ENCODE measurements at regions not wholly inside any gene's neighbourhood (a gene's known extent, or its start where the extent isn't known, plus 50 kb on each side); places are given as distances from the start of the nearest gene placed in this dataset.
"Not testable (repeated sequence)": the region's sequence is repeated elsewhere in the genome, so short reads cannot be mapped to it uniquely, and the experiment has no call there.

DNA sequence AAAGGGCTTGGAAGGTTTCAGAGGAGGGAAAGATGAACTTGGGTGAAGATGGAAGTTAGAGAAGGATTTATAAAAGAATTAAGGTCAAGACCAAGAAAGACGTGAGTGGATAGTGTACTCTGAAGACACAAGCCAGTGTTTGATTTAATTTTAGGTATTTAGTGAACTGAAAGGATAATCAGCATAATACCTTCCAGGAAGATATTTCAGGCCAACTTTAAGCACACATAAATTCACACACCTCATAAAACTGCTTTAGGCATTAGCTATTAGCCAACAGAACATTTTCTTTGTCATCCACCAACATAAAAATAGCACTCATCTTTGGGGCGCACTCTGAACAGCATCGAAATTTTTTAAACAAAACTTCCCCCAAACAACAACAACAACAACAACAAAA lies 71.7 kb upstream of the CSNK1A1L start:
- Histone ChIP-seq H3K27ac (ENCODE audit: low read depth, low read length, poor library complexity, severe bottlenecking) (no peak overlapping the region), H3K9me2 (ENCODE audit: low read depth, low read length) (no peaks in the 10 kb centered on the region), H3F3A (ENCODE audit: insufficient read depth, low read length) (no peaks in the 10 kb centered on the region), H3K27me3 (ENCODE audit: insufficient read depth, low read length) (no peaks in the 10 kb centered on the region), H3K4me2 (ENCODE audit: low read length) (no peak overlapping the region), H3K36me3 (ENCODE audit: insufficient read depth, low read length) (no peaks in the 10 kb centered on the region), H3K4me3 (ENCODE audit: low read depth, low read length, poor library complexity, severe bottlenecking) (no peak overlapping the region), H2AFZ (ENCODE audit: low read length) (no peak overlapping the region), H3K9me3 (ENCODE audit: low read length) (no peaks in the 10 kb centered on the region), H3K4me1 (ENCODE audit: insufficient read depth, low read length, severe bottlenecking) (no peaks in the 10 kb centered on the region), H3K79me2 (ENCODE audit: insufficient read depth, low read length) (no peaks in the 10 kb centered on the region), H4K20me1 (ENCODE audit: insufficient read depth, low read length) (no peaks in the 10 kb centered on the region), H3K9ac (ENCODE audit: low read length) (no peak overlapping the region)
- TF ChIP-seq, protein P1, sequence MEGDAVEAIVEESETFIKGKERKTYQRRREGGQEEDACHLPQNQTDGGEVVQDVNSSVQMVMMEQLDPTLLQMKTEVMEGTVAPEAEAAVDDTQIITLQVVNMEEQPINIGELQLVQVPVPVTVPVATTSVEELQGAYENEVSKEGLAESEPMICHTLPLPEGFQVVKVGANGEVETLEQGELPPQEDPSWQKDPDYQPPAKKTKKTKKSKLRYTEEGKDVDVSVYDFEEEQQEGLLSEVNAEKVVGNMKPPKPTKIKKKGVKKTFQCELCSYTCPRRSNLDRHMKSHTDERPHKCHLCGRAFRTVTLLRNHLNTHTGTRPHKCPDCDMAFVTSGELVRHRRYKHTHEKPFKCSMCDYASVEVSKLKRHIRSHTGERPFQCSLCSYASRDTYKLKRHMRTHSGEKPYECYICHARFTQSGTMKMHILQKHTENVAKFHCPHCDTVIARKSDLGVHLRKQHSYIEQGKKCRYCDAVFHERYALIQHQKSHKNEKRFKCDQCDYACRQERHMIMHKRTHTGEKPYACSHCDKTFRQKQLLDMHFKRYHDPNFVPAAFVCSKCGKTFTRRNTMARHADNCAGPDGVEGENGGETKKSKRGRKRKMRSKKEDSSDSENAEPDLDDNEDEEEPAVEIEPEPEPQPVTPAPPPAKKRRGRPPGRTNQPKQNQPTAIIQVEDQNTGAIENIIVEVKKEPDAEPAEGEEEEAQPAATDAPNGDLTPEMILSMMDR (IDR thresholded peaks at IDR 0.05; ENCODE audit: low read length), result no peak
- no peak for TF ChIP-seq EZH2 (IDR thresholded peaks at IDR 0.05; ENCODE audit: borderline replicate concordance, low read length)

DNA sequence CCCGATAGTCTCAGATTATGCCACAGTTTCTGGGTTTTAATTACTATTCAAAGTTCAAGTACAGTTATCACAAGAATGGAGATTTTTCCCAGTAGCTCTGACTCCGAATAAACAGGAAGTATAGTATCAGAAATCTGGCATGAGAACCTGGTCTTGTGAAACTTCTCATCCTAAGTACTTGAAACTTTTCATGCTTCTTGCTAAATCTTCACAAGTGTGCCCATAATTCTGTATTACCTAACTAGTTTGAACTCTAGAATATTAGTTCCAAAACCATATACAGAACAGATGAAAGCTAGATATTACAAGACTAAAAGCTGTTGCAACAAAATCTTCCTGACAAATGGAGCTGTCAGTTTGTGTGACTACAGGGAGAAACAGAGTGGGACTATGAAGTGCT lies 70.5 kb upstream of the CSNK1A1L start:
- Histone ChIP-seq H3K4me2 (ENCODE audit: low read length) (no peak overlapping the region), H4K20me1 (ENCODE audit: insufficient read depth, low read length) (no peaks in the 10 kb centered on the region), H3F3A (ENCODE audit: insufficient read depth, low read length) (no peaks in the 10 kb centered on the region), H3K36me3 (ENCODE audit: insufficient read depth, low read length) (no peaks in the 10 kb centered on the region), H3K79me2 (ENCODE audit: insufficient read depth, low read length) (no peaks in the 10 kb centered on the region), H3K9ac (ENCODE audit: low read length) (no peak overlapping the region), H3K27me3 (ENCODE audit: insufficient read depth, low read length) (no peaks in the 10 kb centered on the region), H3K9me3 (ENCODE audit: low read length) (no peaks in the 10 kb centered on the region), H3K4me1 (ENCODE audit: insufficient read depth, low read length, severe bottlenecking) (no peaks in the 10 kb centered on the region), H3K4me3 (ENCODE audit: low read depth, low read length, poor library complexity, severe bottlenecking) (no peak overlapping the region), H2AFZ (ENCODE audit: low read length) (no peak overlapping the region), H3K27ac (ENCODE audit: low read depth, low read length, poor library complexity, severe bottlenecking) (no peak overlapping the region), H3K9me2 (ENCODE audit: low read depth, low read length) (no peaks in the 10 kb centered on the region)
- TF ChIP-seq, protein P1 (IDR thresholded peaks at IDR 0.05; ENCODE audit: low read length), result no peak
- TF ChIP-seq EZH2 (IDR thresholded peaks at IDR 0.05; ENCODE audit: borderline replicate concordance, low read length), result no peak

DNA sequence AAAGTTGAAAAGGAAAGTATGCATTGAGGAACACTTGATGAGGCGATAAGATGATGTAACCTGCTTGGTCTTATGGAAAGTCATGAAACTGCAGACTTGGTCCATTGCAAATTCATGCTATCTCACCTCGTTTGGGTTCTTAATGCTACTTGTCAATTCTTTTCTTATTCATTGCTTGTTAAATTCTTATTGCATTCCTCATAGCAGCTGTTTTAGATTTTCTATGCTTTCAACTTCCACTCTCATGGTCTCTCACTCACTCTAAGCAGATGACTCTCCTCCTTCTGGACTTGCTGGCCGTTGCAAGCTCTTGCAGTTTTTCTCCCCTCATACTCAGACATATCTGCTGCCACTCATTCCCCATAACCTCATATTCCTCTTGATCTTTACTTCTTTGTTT lies 67.8 kb upstream of the CSNK1A1L start:
- Histone ChIP-seq H3K9me2 (ENCODE audit: low read depth, low read length) (no peaks in the 10 kb centered on the region), H3K27me3 (ENCODE audit: insufficient read depth, low read length) (no peaks in the 10 kb centered on the region), H3K4me1 (ENCODE audit: insufficient read depth, low read length, severe bottlenecking) (no peaks in the 10 kb centered on the region), H3K4me3 (ENCODE audit: low read depth, low read length, poor library complexity, severe bottlenecking) (no peak overlapping the region), H4K20me1 (ENCODE audit: insufficient read depth, low read length) (no peaks in the 10 kb centered on the region), H3K36me3 (ENCODE audit: insufficient read depth, low read length) (no peaks in the 10 kb centered on the region), H3K9ac (ENCODE audit: low read length) (no peak overlapping the region), H3K9me3 (ENCODE audit: low read length) (no peaks in the 10 kb centered on the region), H3K27ac (ENCODE audit: low read depth, low read length, poor library complexity, severe bottlenecking) (no peak overlapping the region), H3K4me2 (ENCODE audit: low read length) (no peak overlapping the region), H2AFZ (ENCODE audit: low read length) (no peak overlapping the region), H3F3A (ENCODE audit: insufficient read depth, low read length) (no peaks in the 10 kb centered on the region), H3K79me2 (ENCODE audit: insufficient read depth, low read length) (no peaks in the 10 kb centered on the region)
- TF ChIP-seq EZH2 (IDR thresholded peaks at IDR 0.05; ENCODE audit: borderline replicate concordance, low read length), result no peak
- TF ChIP-seq, protein P1 (IDR thresholded peaks at IDR 0.05; ENCODE audit: low read length), result no peak

DNA sequence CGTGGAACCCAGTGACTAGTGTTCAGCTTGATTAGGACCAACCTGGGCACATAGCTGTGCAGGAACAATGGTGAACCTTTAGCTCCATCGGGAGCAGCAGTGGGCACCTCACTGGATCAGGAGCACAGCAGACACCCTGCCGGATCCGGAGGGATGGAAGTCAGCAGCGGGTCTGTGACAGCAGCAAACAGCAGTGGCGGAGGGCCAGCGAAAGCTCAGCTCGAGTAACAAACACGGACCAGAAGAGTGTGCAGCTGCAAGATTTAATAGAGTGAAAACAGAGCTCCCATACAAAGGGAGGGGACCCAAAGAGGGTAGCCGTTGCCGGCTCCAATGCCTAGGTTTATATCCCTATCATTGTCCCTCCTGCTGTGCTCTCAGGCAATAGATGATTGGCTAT lies 66.8 kb upstream of the CSNK1A1L start:
- H3K79me2 ChIP-seq (ENCODE audit: insufficient read depth, low read length); H3K9ac ChIP-seq (ENCODE audit: low read length); H3K9me2 ChIP-seq (ENCODE audit: low read depth, low read length); H3K27me3 ChIP-seq (ENCODE audit: insufficient read depth, low read length); H3K36me3 ChIP-seq (ENCODE audit: insufficient read depth, low read length); H3K4me1 ChIP-seq (ENCODE audit: insufficient read depth, low read length, severe bottlenecking); H2AFZ ChIP-seq (ENCODE audit: low read length); H3K27ac ChIP-seq (ENCODE audit: low read depth, low read length, poor library complexity, severe bottlenecking); H3K4me2 ChIP-seq (ENCODE audit: low read length); H3K4me3 ChIP-seq (ENCODE audit: low read depth, low read length, poor library complexity, severe bottlenecking); H4K20me1 ChIP-seq (ENCODE audit: insufficient read depth, low read length); H3F3A ChIP-seq (ENCODE audit: insufficient read depth, low read length); H3K9me3 ChIP-seq (ENCODE audit: low read length): not testable (repeated sequence)
